ENCODE measurements at regions not wholly inside any gene's neighbourhood (a gene's known extent, or its start where the extent isn't known, plus 50 kb on each side); places are given as distances from the start of the nearest gene placed in this dataset.
A peak's percentile ranks its signal among the peaks of the same experiment; 100 is the strongest.

DNA sequence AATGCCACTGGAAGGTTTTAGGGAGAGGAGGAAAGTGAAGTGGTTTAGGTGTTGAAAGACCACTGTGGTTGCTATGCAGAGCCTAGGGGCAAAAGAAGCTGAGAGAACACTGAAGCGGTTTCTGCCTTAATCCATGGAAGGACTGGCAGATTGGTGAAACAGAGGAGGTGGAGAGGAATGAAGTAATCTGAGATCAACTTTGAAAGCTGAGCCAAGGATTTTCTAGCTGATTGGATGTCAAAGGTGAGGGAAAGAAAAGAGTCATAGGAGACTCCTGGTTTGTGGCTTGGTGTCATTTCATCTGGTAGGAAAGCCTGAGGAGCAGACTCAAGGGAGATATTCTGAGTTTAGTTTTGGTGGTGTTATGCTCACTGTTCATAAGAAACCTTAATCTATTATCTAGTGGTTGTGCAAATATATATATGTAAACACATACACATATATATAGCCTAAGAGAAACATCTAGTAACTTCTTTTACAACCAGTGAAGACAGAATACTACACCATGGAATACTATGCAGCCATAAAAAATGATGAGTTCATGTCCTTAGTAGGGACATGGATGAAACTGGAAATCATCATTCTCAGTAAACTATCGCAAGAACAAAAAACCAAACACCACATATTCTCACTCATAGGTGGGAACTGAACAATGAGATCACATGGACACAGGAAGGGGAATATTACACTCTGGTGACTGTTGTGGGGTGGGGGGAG is 134.1 kb upstream of the CREB1 start:
- H3K9me3 Mint-ChIP-seq (ENCODE audit: low read depth), result peaks cover 7% of the 10 kb centered on the region
- peak overlapping the region; percentile 93 for H3K27ac Mint-ChIP-seq (ENCODE audit: unreplicated experiment)
- peaks cover 3% of the 10 kb centered on the region for H3K36me3 Mint-ChIP-seq (ENCODE audit: low read depth)
- DNase-seq (ENCODE audit: low spot score), result no peak
- peaks cover 19% of the 10 kb centered on the region for H3K4me1 Mint-ChIP-seq (ENCODE audit: low read depth)
- no peak overlapping the region for H3K4me3 Mint-ChIP-seq (ENCODE audit: unreplicated experiment)
- no peaks in the 10 kb centered on the region for H3K27me3 Mint-ChIP-seq (ENCODE audit: low read depth)
- TF ChIP-seq, protein P1, sequence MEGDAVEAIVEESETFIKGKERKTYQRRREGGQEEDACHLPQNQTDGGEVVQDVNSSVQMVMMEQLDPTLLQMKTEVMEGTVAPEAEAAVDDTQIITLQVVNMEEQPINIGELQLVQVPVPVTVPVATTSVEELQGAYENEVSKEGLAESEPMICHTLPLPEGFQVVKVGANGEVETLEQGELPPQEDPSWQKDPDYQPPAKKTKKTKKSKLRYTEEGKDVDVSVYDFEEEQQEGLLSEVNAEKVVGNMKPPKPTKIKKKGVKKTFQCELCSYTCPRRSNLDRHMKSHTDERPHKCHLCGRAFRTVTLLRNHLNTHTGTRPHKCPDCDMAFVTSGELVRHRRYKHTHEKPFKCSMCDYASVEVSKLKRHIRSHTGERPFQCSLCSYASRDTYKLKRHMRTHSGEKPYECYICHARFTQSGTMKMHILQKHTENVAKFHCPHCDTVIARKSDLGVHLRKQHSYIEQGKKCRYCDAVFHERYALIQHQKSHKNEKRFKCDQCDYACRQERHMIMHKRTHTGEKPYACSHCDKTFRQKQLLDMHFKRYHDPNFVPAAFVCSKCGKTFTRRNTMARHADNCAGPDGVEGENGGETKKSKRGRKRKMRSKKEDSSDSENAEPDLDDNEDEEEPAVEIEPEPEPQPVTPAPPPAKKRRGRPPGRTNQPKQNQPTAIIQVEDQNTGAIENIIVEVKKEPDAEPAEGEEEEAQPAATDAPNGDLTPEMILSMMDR (IDR thresholded peaks at IDR 0.05), result no peak

DNA sequence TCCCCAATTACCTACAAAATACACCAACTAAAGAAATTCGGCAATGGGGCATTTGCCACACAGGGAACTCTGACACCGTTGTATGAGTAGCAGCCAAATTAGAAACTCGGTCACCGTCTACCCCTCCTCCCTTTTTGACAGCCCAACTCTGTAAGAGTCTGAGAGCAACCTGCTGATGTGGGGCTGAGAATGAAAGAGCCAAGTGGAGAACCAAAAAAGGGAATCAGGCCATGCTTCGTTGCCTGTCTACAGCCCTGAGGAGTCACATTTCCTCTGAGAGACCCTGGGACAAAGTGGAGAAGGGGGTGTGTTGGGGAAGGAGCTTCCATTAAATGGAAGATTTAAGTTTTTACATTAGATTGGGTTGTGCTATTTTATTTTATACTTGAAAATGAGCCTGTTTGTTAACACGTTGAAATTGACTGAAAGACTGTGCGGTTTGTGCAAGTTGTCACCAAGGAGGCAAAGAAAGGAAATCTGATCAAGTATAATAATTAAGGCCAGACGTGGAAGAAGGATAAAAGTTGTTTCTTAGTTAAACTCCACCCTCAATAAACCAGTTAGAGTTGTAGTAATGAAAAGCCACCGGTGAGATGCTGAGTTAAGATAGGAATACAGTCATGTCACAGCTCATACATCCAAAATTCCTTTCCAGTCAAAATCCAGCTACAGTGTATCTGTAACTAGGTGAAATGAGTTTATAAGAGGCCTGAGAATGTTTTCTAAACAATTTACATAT is 131.7 kb upstream of the CREB1 start:
- Mint-ChIP-seq H3K4me1 (ENCODE audit: low read depth) (peaks cover 19% of the 10 kb centered on the region), H3K36me3 (ENCODE audit: low read depth) (peaks cover 3% of the 10 kb centered on the region), H3K4me3 (ENCODE audit: unreplicated experiment) (no peak overlapping the region), H3K27ac (ENCODE audit: unreplicated experiment) (no peak overlapping the region), H3K27me3 (ENCODE audit: low read depth) (no peaks in the 10 kb centered on the region), H3K9me3 (ENCODE audit: low read depth) (peaks cover 7% of the 10 kb centered on the region)
- no peak for DNase-seq (ENCODE audit: low spot score)
- TF ChIP-seq, protein P1 (IDR thresholded peaks at IDR 0.05), result no peak

DNA sequence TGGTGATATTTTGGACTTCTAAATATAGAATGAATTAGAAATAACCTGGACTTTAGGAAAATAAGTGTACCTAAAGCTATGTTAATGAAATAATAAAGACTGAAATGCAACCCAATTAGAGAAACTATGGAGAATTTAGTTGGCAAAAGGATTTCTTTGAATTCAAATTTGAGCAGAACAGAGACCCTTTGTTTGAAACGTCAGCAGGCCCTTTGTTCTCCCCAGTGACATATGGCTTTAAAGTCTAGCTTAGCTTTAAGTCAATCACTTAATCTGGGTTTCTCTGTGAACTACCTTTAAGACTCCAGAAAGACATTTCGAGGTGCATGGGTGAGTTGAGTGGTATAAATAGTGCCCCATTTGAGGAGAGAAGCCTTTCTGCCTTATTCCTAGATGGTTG is 130.5 kb upstream of the CREB1 start:
- Mint-ChIP-seq H3K9me3 (ENCODE audit: low read depth) (peaks cover 7% of the 10 kb centered on the region), H3K36me3 (ENCODE audit: low read depth) (peaks cover 3% of the 10 kb centered on the region), H3K4me3 (ENCODE audit: unreplicated experiment) (no peak overlapping the region), H3K4me1 (ENCODE audit: low read depth) (peaks cover 14% of the 10 kb centered on the region), H3K27ac (ENCODE audit: unreplicated experiment) (no peak overlapping the region), H3K27me3 (ENCODE audit: low read depth) (no peaks in the 10 kb centered on the region)
- TF ChIP-seq, protein P1 (IDR thresholded peaks at IDR 0.05), result no peak
- DNase-seq (ENCODE audit: low spot score), result no peak

DNA sequence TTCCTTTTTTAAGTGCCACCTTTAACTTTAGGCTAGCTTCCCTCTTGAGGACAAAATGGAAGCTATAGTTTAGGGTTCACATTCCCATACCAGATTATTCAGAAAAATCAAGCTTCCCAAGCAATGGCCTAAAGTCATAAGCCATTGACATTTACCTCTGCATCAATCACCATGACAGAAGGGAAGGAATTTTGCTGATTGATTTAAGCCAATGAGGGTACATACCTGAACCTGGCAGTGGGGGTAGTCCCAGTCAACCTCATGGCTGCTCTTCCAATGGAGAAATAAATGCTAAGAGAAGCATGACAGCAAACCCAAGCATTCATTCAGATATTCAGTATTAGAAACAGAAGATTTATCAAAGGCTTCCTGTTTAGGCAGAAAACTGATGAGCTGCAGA is 128.4 kb upstream of the CREB1 start:
- H3K4me1 Mint-ChIP-seq (ENCODE audit: low read depth), result no peaks in the 10 kb centered on the region
- H3K27me3 Mint-ChIP-seq (ENCODE audit: low read depth), result no peaks in the 10 kb centered on the region
- no peak overlapping the region for H3K27ac Mint-ChIP-seq (ENCODE audit: unreplicated experiment)
- H3K4me3 Mint-ChIP-seq (ENCODE audit: unreplicated experiment), result no peak overlapping the region
- TF ChIP-seq, protein P1 (IDR thresholded peaks at IDR 0.05), result no peak
- H3K9me3 Mint-ChIP-seq (ENCODE audit: low read depth), result no peaks in the 10 kb centered on the region
- DNase-seq (ENCODE audit: low spot score), result no peak
- no peaks in the 10 kb centered on the region for H3K36me3 Mint-ChIP-seq (ENCODE audit: low read depth)

DNA sequence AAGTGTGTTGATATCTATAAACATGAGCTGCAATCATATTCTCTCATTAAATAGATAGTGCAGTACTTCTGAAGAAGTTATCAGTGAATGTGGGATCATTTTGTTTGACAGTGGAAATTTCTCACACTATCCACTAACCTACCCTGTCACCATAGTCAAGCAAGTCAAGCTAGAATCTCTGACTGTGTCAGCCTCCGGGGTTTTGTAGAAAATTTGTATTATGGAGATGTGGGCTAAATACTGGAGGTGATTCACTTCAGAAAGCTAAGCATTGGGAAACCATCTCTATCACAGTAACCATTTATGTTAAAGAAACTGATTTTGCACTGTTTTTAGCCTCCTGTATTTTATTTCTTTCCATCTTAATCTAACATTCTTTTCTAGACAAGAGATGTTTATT is 126.6 kb upstream of the CREB1 start:
- Mint-ChIP-seq H3K4me1 (ENCODE audit: low read depth) (no peaks in the 10 kb centered on the region), H3K27ac (ENCODE audit: unreplicated experiment) (no peak overlapping the region), H3K27me3 (ENCODE audit: low read depth) (no peaks in the 10 kb centered on the region), H3K36me3 (ENCODE audit: low read depth) (no peaks in the 10 kb centered on the region), H3K9me3 (ENCODE audit: low read depth) (no peaks in the 10 kb centered on the region), H3K4me3 (ENCODE audit: unreplicated experiment) (no peak overlapping the region)
- TF ChIP-seq, protein P1 (IDR thresholded peaks at IDR 0.05), result no peak
- DNase-seq (ENCODE audit: low spot score), result no peak

Measured in chondrocyte (in vitro differentiated cells).